Vagina (tissue), 2 donors: ENCODE measurements at regions not wholly inside any gene's neighbourhood (a gene's known extent, or its start where the extent isn't known, plus 50 kb on each side); places are given as distances from the start of the nearest gene placed in this dataset.

ENCODE experiments used
- POLR2A ChIP-seq, 2 donors: fragments of 450-650 bp; IDR thresholded peaks; one replicate each; pipeline ENCODE4 v1.6.1; 2017; ENCODE audit warnings: antibody characterized with exemption in 2 of 2, mild to moderate bottlenecking in 2 of 2, moderate library complexity in 2 of 2
- POLR2AphosphoS5 ChIP-seq, 2 donors: sonication (generic); formaldehyde crosslinking; IDR thresholded peaks; one replicate each; pipeline ENCODE4 v1.9.0; 2017; ENCODE audit warnings: antibody characterized with exemption in 2 of 2, mild to moderate bottlenecking in 2 of 2, low read depth in 1 of 2; ENCODE audit not compliant: insufficient read depth in 1 of 2
- TF ChIP-seq, protein P1 (sequence below), 3 experiments: fragments of 450-650 bp in 2 of 3; fragments of 200-600 bp in 1 of 3; sonication (generic) in 1 of 3; IDR thresholded peaks; one replicate each; pipeline ENCODE4 v1.5.1; 2017 to 2019; ENCODE audit warnings: antibody characterized with exemption in 3 of 3, mild to moderate bottlenecking in 2 of 3, moderate library complexity in 2 of 3

DNA sequence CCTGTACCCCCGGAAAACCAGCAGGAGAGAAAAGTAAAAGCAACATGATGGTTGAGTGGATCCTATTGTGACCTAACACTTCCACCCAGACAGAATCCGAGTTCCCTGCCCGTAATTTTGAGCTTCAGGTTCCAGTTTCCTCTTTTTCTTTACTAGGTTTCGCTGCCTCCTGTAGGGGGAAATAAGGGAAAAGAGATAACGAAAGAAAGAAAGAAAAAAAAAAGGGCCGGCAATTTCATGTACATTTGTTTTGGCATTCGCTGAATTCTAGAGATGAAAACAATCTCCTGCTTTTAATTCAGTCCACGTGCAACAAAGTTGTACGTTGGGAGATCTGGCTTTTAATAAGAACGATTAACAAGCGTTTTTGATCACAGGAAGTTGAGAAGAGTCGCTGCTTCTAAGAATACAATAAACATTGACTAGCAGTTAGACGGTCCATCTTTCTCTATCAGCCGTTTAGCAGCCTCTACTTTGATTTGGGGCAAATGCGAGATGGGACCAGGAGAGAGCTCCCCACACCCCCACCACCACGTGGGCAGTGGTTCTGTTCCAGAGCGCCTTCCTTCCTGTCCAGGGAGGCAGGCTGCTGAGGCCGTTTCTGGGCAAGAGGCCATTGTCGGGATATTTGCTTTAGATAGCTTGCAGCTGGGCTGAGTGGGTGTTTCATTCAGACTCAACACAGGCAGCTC lies 155.9 kb upstream of the RUNX1 start:
- TF ChIP-seq, protein P1, sequence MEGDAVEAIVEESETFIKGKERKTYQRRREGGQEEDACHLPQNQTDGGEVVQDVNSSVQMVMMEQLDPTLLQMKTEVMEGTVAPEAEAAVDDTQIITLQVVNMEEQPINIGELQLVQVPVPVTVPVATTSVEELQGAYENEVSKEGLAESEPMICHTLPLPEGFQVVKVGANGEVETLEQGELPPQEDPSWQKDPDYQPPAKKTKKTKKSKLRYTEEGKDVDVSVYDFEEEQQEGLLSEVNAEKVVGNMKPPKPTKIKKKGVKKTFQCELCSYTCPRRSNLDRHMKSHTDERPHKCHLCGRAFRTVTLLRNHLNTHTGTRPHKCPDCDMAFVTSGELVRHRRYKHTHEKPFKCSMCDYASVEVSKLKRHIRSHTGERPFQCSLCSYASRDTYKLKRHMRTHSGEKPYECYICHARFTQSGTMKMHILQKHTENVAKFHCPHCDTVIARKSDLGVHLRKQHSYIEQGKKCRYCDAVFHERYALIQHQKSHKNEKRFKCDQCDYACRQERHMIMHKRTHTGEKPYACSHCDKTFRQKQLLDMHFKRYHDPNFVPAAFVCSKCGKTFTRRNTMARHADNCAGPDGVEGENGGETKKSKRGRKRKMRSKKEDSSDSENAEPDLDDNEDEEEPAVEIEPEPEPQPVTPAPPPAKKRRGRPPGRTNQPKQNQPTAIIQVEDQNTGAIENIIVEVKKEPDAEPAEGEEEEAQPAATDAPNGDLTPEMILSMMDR (IDR thresholded peaks at IDR 0.05): no peak
- TF ChIP-seq POLR2A (IDR thresholded peaks at IDR 0.05) (no peak), POLR2AphosphoS5 (IDR thresholded peaks at IDR 0.05; ENCODE audit: insufficient read depth in 1 of 2, low read depth in 1 of 2) (peak; percentile 13 to 38)
